Breast epithelium (tissue), 3 donors: ENCODE measurements at regions not wholly inside any gene's neighbourhood (a gene's known extent, or its start where the extent isn't known, plus 50 kb on each side); places are given as distances from the start of the nearest gene placed in this dataset.

Experiments
- POLR2A ChIP-seq: fragments of 450-650 bp; IDR thresholded peaks from one replicate; pipeline ENCODE4 v1.6.1; 2016; ENCODE audit warnings: antibody characterized with exemption, mild to moderate bottlenecking, moderate library complexity
- POLR2AphosphoS5 ChIP-seq, 3 donors: sonication (generic); formaldehyde crosslinking; IDR thresholded peaks; one replicate each; pipeline ENCODE4 v1.6.1; 2017; ENCODE audit warnings: antibody characterized with exemption in 3 of 3
- TF ChIP-seq, protein P1 (sequence below), 3 donors: fragments of 450-650 bp; IDR thresholded peaks; one replicate each; pipeline ENCODE4 v1.5.1; 2016 to 2017; ENCODE audit warnings: antibody characterized with exemption in 3 of 3, mild to moderate bottlenecking in 3 of 3, moderate library complexity in 3 of 3

DNA sequence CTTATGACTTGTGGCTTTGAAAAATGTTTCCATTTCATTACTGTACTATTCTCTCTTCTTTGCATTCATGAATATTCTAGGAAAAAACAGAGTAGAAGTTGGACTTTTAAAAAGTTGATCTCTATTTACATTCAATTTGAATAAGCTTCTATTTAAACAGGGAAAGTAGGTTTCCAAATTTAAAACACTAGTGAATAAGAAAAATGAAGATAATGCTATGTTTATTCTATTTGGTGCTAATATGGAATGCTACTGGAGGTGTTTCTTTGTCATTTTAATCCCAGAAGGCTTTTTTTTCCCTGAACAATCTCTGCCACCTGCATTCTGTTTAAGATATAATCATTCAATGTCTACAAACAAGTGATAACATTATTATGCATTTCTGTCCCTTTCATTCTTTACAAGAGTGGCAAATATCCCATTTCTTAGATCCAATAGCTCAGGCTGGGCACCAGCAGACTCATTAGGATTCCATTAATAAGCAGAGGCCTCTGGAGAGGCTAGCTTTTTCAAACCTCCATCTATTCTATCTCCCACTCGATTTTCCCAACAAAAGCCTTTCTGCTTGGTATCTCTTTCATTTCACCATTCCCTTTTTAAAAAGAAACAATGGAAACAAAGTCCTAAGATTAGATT, 1001.6 kb upstream of the CDH8 start:
- TF ChIP-seq, protein P1, sequence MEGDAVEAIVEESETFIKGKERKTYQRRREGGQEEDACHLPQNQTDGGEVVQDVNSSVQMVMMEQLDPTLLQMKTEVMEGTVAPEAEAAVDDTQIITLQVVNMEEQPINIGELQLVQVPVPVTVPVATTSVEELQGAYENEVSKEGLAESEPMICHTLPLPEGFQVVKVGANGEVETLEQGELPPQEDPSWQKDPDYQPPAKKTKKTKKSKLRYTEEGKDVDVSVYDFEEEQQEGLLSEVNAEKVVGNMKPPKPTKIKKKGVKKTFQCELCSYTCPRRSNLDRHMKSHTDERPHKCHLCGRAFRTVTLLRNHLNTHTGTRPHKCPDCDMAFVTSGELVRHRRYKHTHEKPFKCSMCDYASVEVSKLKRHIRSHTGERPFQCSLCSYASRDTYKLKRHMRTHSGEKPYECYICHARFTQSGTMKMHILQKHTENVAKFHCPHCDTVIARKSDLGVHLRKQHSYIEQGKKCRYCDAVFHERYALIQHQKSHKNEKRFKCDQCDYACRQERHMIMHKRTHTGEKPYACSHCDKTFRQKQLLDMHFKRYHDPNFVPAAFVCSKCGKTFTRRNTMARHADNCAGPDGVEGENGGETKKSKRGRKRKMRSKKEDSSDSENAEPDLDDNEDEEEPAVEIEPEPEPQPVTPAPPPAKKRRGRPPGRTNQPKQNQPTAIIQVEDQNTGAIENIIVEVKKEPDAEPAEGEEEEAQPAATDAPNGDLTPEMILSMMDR (IDR thresholded peaks at IDR 0.05): no peak
- no peak for TF ChIP-seq POLR2A
- no peak for TF ChIP-seq POLR2AphosphoS5 (IDR thresholded peaks at IDR 0.05)
